ENCODE measurements at regions not wholly inside any gene's neighbourhood (a gene's known extent, or its start where the extent isn't known, plus 50 kb on each side); places are given as distances from the start of the nearest gene placed in this dataset.

- TF ChIP-seq CREB1 (IDR thresholded peaks at IDR 0.05; ENCODE audit: low read depth): no peak
- TF ChIP-seq RAD21 (IDR thresholded peaks at IDR 0.05; ENCODE audit: low read depth): no peak
- TF ChIP-seq NFIC (IDR thresholded peaks at IDR 0.05): no peak
- TF ChIP-seq EGR1 (IDR thresholded peaks at IDR 0.05): no peak
- no peak for TF ChIP-seq REST (IDR thresholded peaks at IDR 0.05; ENCODE audit: low read depth)
- no peak for TF ChIP-seq EP300 (IDR thresholded peaks at IDR 0.05; ENCODE audit: borderline replicate concordance)
- TF ChIP-seq, protein P1, sequence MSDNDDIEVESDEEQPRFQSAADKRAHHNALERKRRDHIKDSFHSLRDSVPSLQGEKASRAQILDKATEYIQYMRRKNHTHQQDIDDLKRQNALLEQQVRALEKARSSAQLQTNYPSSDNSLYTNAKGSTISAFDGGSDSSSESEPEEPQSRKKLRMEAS (IDR thresholded peaks at IDR 0.05): no peak
- TF ChIP-seq, protein P2, sequence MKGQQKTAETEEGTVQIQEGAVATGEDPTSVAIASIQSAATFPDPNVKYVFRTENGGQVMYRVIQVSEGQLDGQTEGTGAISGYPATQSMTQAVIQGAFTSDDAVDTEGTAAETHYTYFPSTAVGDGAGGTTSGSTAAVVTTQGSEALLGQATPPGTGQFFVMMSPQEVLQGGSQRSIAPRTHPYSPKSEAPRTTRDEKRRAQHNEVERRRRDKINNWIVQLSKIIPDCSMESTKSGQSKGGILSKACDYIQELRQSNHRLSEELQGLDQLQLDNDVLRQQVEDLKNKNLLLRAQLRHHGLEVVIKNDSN (IDR thresholded peaks at IDR 0.05): no peak
- no peak for TF ChIP-seq FOXM1 (IDR thresholded peaks at IDR 0.05; ENCODE audit: borderline replicate concordance, low read depth)
- TF ChIP-seq CEBPB (IDR thresholded peaks at IDR 0.05): no peak
- TF ChIP-seq YY1 (IDR thresholded peaks at IDR 0.05; ENCODE audit: low read depth): no peak
Measured at GRCh38 chr20:56994006-56994405, 272.4 kb downstream of the BMP7 start.

Measured in Ishikawa (cell line).